ENCODE measurements at regions not wholly inside any gene's neighbourhood (a gene's known extent, or its start where the extent isn't known, plus 50 kb on each side); places are given as distances from the start of the nearest gene placed in this dataset.

- TF ChIP-seq CTCF (conservative IDR thresholded peaks at IDR 0.05; ENCODE audit: low read length) (no peak), EZH2phosphoT487 (IDR thresholded peaks at IDR 0.05; ENCODE audit: borderline replicate concordance, low read depth, low read length) (no peak)
These were observed 187.5 kb upstream of the KL start for GRCh38 chr13:32828711-32829110.

Data from OCI-LY7 (cell line).